ENCODE measurements at regions not wholly inside any gene's neighbourhood (a gene's known extent, or its start where the extent isn't known, plus 50 kb on each side); places are given as distances from the start of the nearest gene placed in this dataset.

- H3K27me3 Mint-ChIP-seq, result no peaks in the 10 kb centered on the region
- H3K9me3 Mint-ChIP-seq (ENCODE audit: insufficient read depth), result no peaks in the 10 kb centered on the region
- no peak overlapping the region for H3K4me3 Mint-ChIP-seq
- Histone ChIP-seq H3K27me3 (replicated peaks in 1 of 4; ENCODE audit: control extremely low read depth in 1 of 4, control insufficient read depth in 3 of 4, insufficient read depth in 4 of 4, low read length in 3 of 4) (no peaks in the 10 kb centered on the region), H3K27ac (ENCODE audit: low read length in 2 of 2) (no peak overlapping the region), H3K79me2 (ENCODE audit: control insufficient read depth, insufficient read depth, low read length) (no peaks in the 10 kb centered on the region), H3K9ac (ENCODE audit: low read length) (no peak overlapping the region), H4K20me1 (ENCODE audit: control insufficient read depth, insufficient read depth, low read length, poor library complexity, severe bottlenecking) (no peaks in the 10 kb centered on the region), H3K9me3 (ENCODE audit: control extremely low read depth in 1 of 3, control insufficient read depth in 2 of 3, insufficient read depth in 1 of 3, low read length in 2 of 3) (no peaks in the 10 kb centered on the region), H3K4me1 (ENCODE audit: control insufficient read depth in 2 of 2, insufficient read depth in 2 of 2, low read length in 2 of 2) (no peaks in the 10 kb centered on the region), H3K36me3 (replicated peaks in 1 of 2; ENCODE audit: control extremely low read depth in 1 of 2, control insufficient read depth in 1 of 2, extremely low read depth in 1 of 2, insufficient read depth in 2 of 2, low read length in 1 of 2) (no peaks in the 10 kb centered on the region), H3K4me3 (ENCODE audit: control extremely low read depth in 1 of 5, extremely low read depth in 1 of 5, insufficient read depth in 1 of 5, low read depth in 2 of 5, low read length in 4 of 5) (no peak overlapping the region), H2AFZ (ENCODE audit: insufficient read depth, low read depth, low read length, poor library complexity, severe bottlenecking) (no peak overlapping the region), H3K4me2 (replicated peaks; ENCODE audit: low read depth, low read length, poor library complexity, severe bottlenecking) (no peak overlapping the region)
- no peaks in the 10 kb centered on the region for H3K4me1 Mint-ChIP-seq
- no peak for DNase-seq
- ATAC-seq (ENCODE audit: low read depth), result no peak
- POLR2A ChIA-PET, result no interaction called here
- H3K27ac Mint-ChIP-seq, result no peak overlapping the region
- no peak for TF ChIP-seq EZH2 (IDR thresholded peaks at IDR 0.05; ENCODE audit: borderline replicate concordance, insufficient read depth, low read depth, low read length, poor library complexity, severe bottlenecking)
- TF ChIP-seq, protein P1, sequence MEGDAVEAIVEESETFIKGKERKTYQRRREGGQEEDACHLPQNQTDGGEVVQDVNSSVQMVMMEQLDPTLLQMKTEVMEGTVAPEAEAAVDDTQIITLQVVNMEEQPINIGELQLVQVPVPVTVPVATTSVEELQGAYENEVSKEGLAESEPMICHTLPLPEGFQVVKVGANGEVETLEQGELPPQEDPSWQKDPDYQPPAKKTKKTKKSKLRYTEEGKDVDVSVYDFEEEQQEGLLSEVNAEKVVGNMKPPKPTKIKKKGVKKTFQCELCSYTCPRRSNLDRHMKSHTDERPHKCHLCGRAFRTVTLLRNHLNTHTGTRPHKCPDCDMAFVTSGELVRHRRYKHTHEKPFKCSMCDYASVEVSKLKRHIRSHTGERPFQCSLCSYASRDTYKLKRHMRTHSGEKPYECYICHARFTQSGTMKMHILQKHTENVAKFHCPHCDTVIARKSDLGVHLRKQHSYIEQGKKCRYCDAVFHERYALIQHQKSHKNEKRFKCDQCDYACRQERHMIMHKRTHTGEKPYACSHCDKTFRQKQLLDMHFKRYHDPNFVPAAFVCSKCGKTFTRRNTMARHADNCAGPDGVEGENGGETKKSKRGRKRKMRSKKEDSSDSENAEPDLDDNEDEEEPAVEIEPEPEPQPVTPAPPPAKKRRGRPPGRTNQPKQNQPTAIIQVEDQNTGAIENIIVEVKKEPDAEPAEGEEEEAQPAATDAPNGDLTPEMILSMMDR (IDR thresholded peaks at IDR 0.05), result no peak
- CTCF ChIA-PET, result no interaction called here
- intact Hi-C loops (cut with micrococcal nuclease), result no loop called here
- no CpG with 5 or more reads among the region's 1 CpG for WGBS (ENCODE audit: insufficient coverage)
Measured at GRCh38 chrX:128309311-128309710, 257.1 kb upstream of the ACTRT1 start.

DNA sequence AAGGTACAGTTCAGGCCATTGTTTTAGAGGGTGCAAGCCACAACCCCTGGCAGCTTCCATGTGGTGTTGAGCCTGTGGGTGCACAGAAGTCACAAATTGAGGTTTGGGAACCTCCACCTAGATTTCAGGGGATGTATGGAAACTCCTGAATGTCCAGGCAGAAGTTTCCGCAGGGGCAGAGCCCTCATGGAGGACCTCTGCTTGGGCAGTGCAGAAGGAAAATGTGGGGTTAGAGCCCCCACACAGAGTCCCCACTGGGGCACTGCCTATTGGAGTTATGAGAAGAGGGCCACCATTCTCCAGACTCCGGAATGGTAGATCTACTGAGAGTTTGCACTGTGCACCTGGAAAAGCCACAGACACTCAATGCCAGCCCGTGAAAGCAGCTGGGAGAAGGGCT lies 242.0 kb upstream of the ACTRT1 start:
- Mint-ChIP-seq H3K9me3 (ENCODE audit: insufficient read depth) (peaks cover 6% of the 10 kb centered on the region), H3K4me3 (no peak overlapping the region), H3K4me1 (no peaks in the 10 kb centered on the region), H3K27ac (no peak overlapping the region), H3K27me3 (no peaks in the 10 kb centered on the region)
- WGBS (ENCODE audit: insufficient coverage), result 94% methylated on average over 2 of the region's 3 CpGs
- TF ChIP-seq EZH2 (IDR thresholded peaks at IDR 0.05; ENCODE audit: borderline replicate concordance, insufficient read depth, low read depth, low read length, poor library complexity, severe bottlenecking), result no peak
- TF ChIP-seq, protein P1 (IDR thresholded peaks at IDR 0.05), result no peak
- DNase-seq (no peak), ATAC-seq (ENCODE audit: low read depth) (no peak)
- H3K4me1 ChIP-seq (ENCODE audit: control insufficient read depth in 2 of 2, insufficient read depth in 2 of 2, low read length in 2 of 2), result no peaks in the 10 kb centered on the region
- no peaks in the 10 kb centered on the region for H3K27me3 ChIP-seq (replicated peaks in 1 of 4; ENCODE audit: control extremely low read depth in 1 of 4, control insufficient read depth in 3 of 4, insufficient read depth in 4 of 4, low read length in 3 of 4)
- no peaks in the 10 kb centered on the region for H3K36me3 ChIP-seq (replicated peaks in 1 of 2; ENCODE audit: control extremely low read depth in 1 of 2, control insufficient read depth in 1 of 2, extremely low read depth in 1 of 2, insufficient read depth in 2 of 2, low read length in 1 of 2)
- H3K4me3 ChIP-seq (ENCODE audit: control extremely low read depth in 1 of 5, extremely low read depth in 1 of 5, insufficient read depth in 1 of 5, low read depth in 2 of 5, low read length in 4 of 5), result no peak overlapping the region
- no peak overlapping the region for H3K9ac ChIP-seq (ENCODE audit: low read length)
- intact Hi-C loops (cut with micrococcal nuclease), result no loop called here
- no peaks in the 10 kb centered on the region for H3K79me2 ChIP-seq (ENCODE audit: control insufficient read depth, insufficient read depth, low read length)
- POLR2A ChIA-PET, result no interaction called here
- no peak overlapping the region for H2AFZ ChIP-seq (ENCODE audit: insufficient read depth, low read depth, low read length, poor library complexity, severe bottlenecking)
- H3K27ac ChIP-seq (ENCODE audit: low read length in 2 of 2), result no peak overlapping the region
- no peaks in the 10 kb centered on the region for H4K20me1 ChIP-seq (ENCODE audit: control insufficient read depth, insufficient read depth, low read length, poor library complexity, severe bottlenecking)
- no peak overlapping the region for H3K4me2 ChIP-seq (replicated peaks; ENCODE audit: low read depth, low read length, poor library complexity, severe bottlenecking)
- CTCF ChIA-PET, result no interaction called here
- no peaks in the 10 kb centered on the region for H3K9me3 ChIP-seq (ENCODE audit: control extremely low read depth in 1 of 3, control insufficient read depth in 2 of 3, insufficient read depth in 1 of 3, low read length in 2 of 3)
